Immature natural killer cell (primary cell): ENCODE measurements at regions not wholly inside any gene's neighbourhood (a gene's known extent, or its start where the extent isn't known, plus 50 kb on each side); places are given as distances from the start of the nearest gene placed in this dataset.
"Not testable (repeated sequence)": the region's sequence is repeated elsewhere in the genome, so short reads cannot be mapped to it uniquely, and the experiment has no call there.

Source experiments
- DNase-seq, 3 donors: peaks; one replicate each; pipeline ENCODE4 v3.0.0; 2022; ENCODE audit warnings: mixed read lengths in 1 of 3
- H3K27ac Mint-ChIP-seq, 6 donors: one replicate each; pipeline ENCODE4 v1.8.0; 2020; ENCODE audit warnings: mixed read lengths in 6 of 6, mild to moderate bottlenecking in 5 of 6, inconsistent platforms in 4 of 6, moderate library complexity in 3 of 6
- H3K27me3 Mint-ChIP-seq, 3 donors: one replicate each; pipeline ENCODE4 v1.8.0; 2020 to 2021; ENCODE audit warnings: low read depth in 3 of 3, mild to moderate bottlenecking in 3 of 3, mixed read lengths in 3 of 3, moderate library complexity in 3 of 3, inconsistent platforms in 1 of 3
- H3K36me3 Mint-ChIP-seq, 3 donors: one replicate each; pipeline ENCODE4 v1.8.0; 2020; ENCODE audit warnings: mixed read lengths in 3 of 3, inconsistent platforms in 2 of 3, mild to moderate bottlenecking in 2 of 3
- H3K4me1 Mint-ChIP-seq, 2 donors: one replicate each; pipeline ENCODE4 v1.8.0; 2020; ENCODE audit warnings: inconsistent platforms in 2 of 2, mild to moderate bottlenecking in 2 of 2, mixed read lengths in 2 of 2, moderate library complexity in 1 of 2
- H3K4me3 Mint-ChIP-seq, 5 donors: one replicate each; pipeline ENCODE4 v1.8.0; 2020; ENCODE audit warnings: mild to moderate bottlenecking in 5 of 5, mixed read lengths in 5 of 5, inconsistent platforms in 3 of 5, moderate library complexity in 3 of 5
- H3K9me3 Mint-ChIP-seq, 6 donors: one replicate each; pipeline ENCODE4 v1.8.0; 2020; ENCODE audit warnings: mild to moderate bottlenecking in 6 of 6, mixed read lengths in 6 of 6, inconsistent platforms in 4 of 6, moderate library complexity in 3 of 6

DNA sequence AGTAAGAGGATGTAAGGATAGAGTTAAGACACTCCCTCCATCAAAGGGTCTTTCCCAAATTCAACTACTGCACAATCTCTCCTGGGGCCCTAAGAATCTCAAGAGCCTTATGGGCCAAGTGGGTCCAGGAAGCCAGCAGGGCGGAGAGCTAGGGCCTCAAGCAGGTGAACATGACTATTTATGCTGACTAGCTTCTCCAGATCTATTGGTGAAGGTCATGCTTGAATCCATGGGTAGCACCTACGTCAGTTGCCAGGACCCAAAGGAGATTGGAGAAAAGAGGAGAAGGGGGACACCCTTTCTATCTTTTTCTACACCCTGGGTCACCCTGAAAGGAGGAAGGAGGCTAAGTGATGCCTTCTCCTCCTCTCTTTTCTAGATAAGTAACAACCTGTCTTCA is 534.2 kb upstream of the MIS18BP1 start:
- no peak for DNase-seq
- peaks cover 22 to 67% (median 38%) of the 10 kb centered on the region in 6 donors for H3K9me3 Mint-ChIP-seq
- no peak overlapping the region for H3K4me3 Mint-ChIP-seq
- H3K27me3 Mint-ChIP-seq, result no peaks in the 10 kb centered on the region
- H3K4me1 Mint-ChIP-seq, result no peaks in the 10 kb centered on the region
- no peak overlapping the region for H3K27ac Mint-ChIP-seq
- H3K36me3 Mint-ChIP-seq, result peaks cover 0 to 4% (median 0%) of the 10 kb centered on the region in 3 donors

DNA sequence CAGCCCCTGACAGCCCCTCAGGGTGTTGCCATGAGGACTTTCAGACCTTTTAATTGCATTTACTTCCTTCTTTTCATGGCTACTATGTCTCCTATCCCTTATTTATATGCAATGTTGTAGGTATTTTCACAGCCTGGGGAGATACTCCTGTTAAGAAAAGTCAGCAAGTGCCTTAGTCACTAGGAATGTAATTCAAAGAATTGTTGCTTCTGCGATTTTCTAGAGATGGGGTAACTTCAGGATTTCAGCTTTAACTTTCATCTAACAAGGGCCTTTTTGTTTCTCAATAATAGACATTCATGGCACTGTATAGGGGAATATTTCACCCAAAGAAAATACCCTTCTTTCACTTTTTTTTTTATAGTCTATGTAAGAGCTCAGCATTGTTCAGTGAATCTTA is 533.3 kb upstream of the MIS18BP1 start:
- no peaks in the 10 kb centered on the region for H3K4me1 Mint-ChIP-seq
- peaks cover 0 to 2% (median 0%) of the 10 kb centered on the region in 3 donors for H3K27me3 Mint-ChIP-seq
- DNase-seq, result no peak
- no peak overlapping the region for H3K27ac Mint-ChIP-seq
- H3K4me3 Mint-ChIP-seq, result no peak overlapping the region
- peaks cover 0 to 4% (median 0%) of the 10 kb centered on the region in 3 donors for H3K36me3 Mint-ChIP-seq
- peaks cover 22 to 72% (median 45%) of the 10 kb centered on the region in 6 donors for H3K9me3 Mint-ChIP-seq

DNA sequence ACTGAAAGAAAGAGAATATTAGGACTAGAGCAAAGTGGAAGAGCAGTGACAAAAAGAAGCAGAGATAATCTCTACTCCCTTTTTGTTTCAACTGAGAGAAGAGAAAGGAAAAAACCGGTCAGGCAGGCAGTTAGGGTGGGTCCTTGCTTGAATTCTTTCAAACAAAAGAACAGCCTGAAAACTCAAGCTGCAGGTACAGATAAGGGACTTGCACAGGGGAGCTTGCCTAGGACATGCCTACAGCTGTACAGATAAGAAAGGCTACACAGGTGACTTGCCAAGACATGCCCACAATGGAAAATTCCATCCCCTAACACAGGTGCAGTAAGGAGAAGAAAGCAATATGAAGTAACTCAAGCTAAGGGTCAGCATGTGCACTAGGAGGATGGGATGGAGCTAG is 532.2 kb upstream of the MIS18BP1 start:
- Mint-ChIP-seq H3K4me1 (no peaks in the 10 kb centered on the region), H3K27me3 (peaks cover 0 to 2% (median 0%) of the 10 kb centered on the region in 3 donors), H3K9me3 (peaks cover 29 to 82% (median 54%) of the 10 kb centered on the region in 6 donors), H3K27ac (no peak overlapping the region), H3K36me3 (peaks cover 0 to 4% (median 0%) of the 10 kb centered on the region in 3 donors), H3K4me3 (no peak overlapping the region)
- no peak for DNase-seq

DNA sequence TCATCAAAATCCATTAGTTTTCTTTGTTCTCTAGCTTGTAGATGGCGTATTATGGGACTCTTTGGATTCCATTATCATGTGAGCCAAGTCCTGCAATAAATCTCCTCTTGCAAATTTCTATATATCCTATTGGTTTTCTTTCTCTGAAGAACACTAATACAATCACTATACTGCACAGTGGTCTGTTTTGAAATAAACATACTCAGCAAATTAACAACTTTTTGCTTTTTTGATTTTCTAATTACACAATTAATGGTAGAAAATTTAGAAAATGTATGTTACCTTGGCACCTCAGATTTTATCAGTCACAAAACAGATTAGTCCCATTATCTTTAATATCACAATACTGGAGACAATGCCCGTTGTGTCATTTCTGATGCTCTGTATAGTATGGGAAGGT is 513.2 kb upstream of the MIS18BP1 start:
- H3K9me3 Mint-ChIP-seq, result peaks cover 11 to 40% (median 18%) of the 10 kb centered on the region in 6 donors
- H3K27ac Mint-ChIP-seq, result no peak overlapping the region
- no peak overlapping the region for H3K4me3 Mint-ChIP-seq
- H3K27me3 Mint-ChIP-seq, result peaks cover 0 to 2% (median 0%) of the 10 kb centered on the region in 3 donors
- no peaks in the 10 kb centered on the region for H3K4me1 Mint-ChIP-seq
- H3K36me3 Mint-ChIP-seq, result peaks cover 0 to 3% (median 0%) of the 10 kb centered on the region in 3 donors
- DNase-seq, result no peak

DNA sequence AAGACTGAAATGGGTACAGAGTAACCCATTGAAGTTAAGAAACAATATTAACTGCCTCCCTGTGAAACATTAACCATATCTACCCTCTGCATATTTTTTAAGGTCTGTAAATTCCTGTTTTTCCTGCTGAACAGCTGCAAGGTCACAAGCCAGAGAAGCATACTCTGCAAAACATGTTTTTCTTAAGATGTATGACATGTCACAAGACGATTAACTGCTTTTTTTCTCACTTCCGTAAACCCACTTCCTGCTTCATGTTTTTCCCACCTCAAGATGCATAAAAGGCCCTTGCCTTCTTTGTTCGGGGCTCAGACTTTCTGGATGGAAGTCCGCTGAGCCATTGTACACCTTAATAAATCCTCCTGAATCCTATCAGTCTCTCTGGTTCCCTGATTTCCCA is 504.7 kb upstream of the MIS18BP1 start:
- Mint-ChIP-seq H3K9me3 (peaks cover 22 to 69% (median 54%) of the 10 kb centered on the region in 6 donors), H3K4me3 (no peak overlapping the region), H3K4me1 (no peaks in the 10 kb centered on the region), H3K27ac (no peak overlapping the region), H3K36me3 (peaks cover 0 to 7% (median 7%) of the 10 kb centered on the region in 3 donors), H3K27me3 (peaks cover 0 to 1% (median 0%) of the 10 kb centered on the region in 3 donors)
- no peak for DNase-seq

DNA sequence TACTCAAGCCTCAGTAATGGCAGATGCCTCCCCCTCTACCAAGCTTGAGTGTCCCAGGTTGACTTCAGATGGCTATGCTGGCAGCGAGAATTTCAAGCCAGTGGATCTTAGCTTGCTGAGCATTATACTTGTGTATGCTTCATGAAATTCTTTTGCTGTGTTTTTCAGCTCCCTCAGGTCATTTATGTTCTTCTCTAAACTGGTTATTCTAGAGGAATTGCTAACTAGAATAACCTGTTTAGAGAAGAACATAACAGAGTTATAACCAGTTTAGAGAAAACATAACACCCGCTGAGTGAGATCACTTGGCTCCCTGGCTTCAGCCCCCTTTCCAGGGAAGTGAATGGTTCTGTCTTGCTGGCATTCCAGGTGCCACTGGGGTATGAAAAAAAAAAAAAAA is 503.4 kb upstream of the MIS18BP1 start:
- H3K4me3 Mint-ChIP-seq, DNase-seq, H3K36me3 Mint-ChIP-seq, H3K27ac Mint-ChIP-seq, H3K4me1 Mint-ChIP-seq, H3K27me3 Mint-ChIP-seq: not testable (repeated sequence)
- peaks cover 22 to 75% (median 63%) of the 10 kb centered on the region in 6 donors for H3K9me3 Mint-ChIP-seq

DNA sequence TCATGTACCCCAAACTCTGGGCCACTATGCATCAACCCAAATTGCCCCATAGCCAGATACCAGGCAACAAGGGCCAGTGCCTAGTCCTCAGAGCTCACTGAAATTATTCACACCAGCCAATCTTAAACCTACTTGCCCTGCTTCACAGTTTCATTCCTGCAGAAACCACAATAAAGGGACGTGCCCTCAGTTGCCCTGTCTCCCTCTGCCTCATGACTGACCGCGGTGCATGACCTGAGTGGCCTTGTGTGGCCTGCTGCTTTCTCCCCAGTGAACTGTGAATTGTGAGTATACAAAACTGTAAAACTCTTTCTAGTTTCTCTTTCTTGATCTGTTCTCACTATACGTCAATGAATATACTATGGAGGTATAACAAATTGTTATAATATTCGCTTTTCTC is 490.9 kb upstream of the MIS18BP1 start:
- H3K4me1 Mint-ChIP-seq, result no peaks in the 10 kb centered on the region
- no peak for DNase-seq
- H3K9me3 Mint-ChIP-seq, result peaks cover 11 to 42% (median 19%) of the 10 kb centered on the region in 6 donors
- H3K27ac Mint-ChIP-seq, result no peak overlapping the region
- H3K4me3 Mint-ChIP-seq, result no peak overlapping the region
- H3K36me3 Mint-ChIP-seq, result peaks cover 0 to 3% (median 0%) of the 10 kb centered on the region in 3 donors
- no peaks in the 10 kb centered on the region for H3K27me3 Mint-ChIP-seq

DNA sequence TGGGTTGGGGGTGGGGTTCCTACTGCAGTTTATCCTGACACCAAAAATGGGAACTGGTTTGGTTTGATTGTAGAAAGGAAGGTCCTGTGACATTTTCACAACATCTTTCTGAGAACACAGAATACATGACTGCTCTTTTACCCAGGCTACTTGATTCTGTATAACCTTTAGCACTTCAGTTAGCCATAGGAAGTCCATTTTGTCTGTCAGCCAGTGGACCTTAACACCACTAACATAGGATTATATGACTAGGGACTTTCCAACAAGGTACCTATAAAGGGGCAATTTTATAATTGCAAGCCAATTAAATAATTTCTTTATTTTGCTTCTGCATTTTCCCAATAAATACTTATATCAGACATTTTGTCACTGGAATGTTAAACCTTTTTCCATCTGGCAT is 489.2 kb upstream of the MIS18BP1 start:
- DNase-seq, result no peak
- Mint-ChIP-seq H3K4me1 (no peaks in the 10 kb centered on the region), H3K36me3 (peaks cover 0 to 3% (median 0%) of the 10 kb centered on the region in 3 donors), H3K4me3 (no peak overlapping the region), H3K9me3 (peaks cover 11 to 39% (median 21%) of the 10 kb centered on the region in 6 donors), H3K27me3 (peaks cover 0 to 3% (median 0%) of the 10 kb centered on the region in 3 donors), H3K27ac (no peak overlapping the region)

DNA sequence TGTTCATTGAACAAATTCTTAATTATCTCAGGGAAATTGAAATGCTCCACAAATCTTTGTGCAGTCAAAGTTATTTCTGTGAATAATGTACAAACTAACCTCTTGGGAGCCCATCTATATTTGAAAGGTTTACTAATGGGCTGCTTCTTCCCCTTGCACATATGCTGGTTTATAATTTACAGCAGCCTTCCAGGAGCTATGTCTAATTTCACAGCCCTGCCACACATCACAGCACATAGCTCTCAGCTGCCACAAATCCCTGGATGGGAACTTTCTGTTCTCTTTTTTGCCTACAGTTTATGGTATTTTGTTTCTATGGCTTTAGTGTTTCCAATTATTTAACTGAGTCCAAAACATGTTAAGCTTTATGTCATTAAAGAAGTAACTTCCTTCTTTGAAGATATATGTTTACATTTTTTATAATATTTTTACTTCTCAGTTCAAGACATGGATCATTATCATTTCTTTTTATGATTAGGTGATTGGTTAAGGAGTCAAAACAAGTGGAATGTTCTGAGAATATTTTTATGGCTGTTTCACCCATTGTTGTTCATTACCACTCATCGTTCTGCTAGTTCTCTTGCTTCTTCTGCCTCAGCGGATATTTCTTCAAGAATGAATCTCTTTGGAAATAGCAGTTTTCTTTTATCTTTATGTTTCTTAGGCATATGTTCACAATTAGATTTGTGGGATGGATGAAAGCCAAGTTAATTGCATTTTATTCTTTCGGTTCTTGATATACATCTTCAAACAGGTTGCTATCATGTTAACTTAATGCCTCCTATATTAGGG is 475.6 kb upstream of the MIS18BP1 start:
- Mint-ChIP-seq H3K27ac (no peak overlapping the region), H3K4me3 (no peak overlapping the region), H3K9me3 (peaks cover 4 to 57% (median 20%) of the 10 kb centered on the region in 6 donors), H3K27me3 (no peaks in the 10 kb centered on the region), H3K4me1 (no peaks in the 10 kb centered on the region), H3K36me3 (no peaks in the 10 kb centered on the region)
- no peak for DNase-seq

DNA sequence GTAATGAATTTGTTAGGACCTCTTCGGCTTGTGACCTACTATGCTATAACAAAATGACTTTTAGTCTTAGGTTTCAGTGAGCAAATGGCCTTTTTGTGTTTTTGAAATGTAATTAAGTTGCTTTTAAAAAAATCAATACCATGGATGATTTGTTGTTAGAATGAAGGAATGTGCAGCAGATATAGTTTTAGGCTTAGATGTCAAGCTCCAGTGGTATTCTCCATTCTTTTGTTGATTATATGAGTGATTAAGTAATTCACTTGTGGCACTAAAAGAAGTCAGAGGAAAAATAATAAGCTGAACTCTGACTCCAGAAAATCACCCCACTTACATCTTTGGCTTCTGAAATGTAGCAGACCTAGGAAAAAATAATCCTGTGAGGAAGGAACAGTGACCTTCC is 474.1 kb upstream of the MIS18BP1 start:
- DNase-seq, result no peak
- H3K27me3 Mint-ChIP-seq, result no peaks in the 10 kb centered on the region
- H3K36me3 Mint-ChIP-seq, result no peaks in the 10 kb centered on the region
- H3K4me1 Mint-ChIP-seq, result no peaks in the 10 kb centered on the region
- H3K27ac Mint-ChIP-seq, result no peak overlapping the region
- H3K9me3 Mint-ChIP-seq, result peaks cover 3 to 50% (median 14%) of the 10 kb centered on the region in 6 donors
- no peak overlapping the region for H3K4me3 Mint-ChIP-seq

DNA sequence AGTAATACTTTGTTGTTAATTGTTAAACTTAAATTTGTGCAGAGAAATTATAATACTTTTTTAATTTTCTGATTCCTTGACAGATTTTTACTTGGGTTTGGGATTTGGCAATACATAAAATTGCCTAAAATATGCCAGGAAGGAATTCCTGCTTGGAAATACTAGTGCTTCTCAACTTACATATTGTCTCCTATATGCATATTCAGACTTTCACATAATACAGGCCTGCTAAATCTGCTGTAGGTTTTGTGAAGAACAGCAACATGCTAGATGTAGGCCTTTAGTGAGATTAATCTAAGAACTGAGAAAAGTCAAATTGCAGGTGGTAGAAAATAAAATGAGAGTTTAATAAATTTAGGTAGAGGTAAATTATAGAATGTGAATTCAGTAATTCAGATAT is 468.5 kb upstream of the MIS18BP1 start:
- Mint-ChIP-seq H3K36me3 (no peaks in the 10 kb centered on the region), H3K27me3 (no peaks in the 10 kb centered on the region), H3K4me3 (no peak overlapping the region), H3K9me3 (peaks cover 10 to 68% (median 18%) of the 10 kb centered on the region in 6 donors), H3K4me1 (no peaks in the 10 kb centered on the region), H3K27ac (no peak overlapping the region)
- DNase-seq, result no peak

DNA sequence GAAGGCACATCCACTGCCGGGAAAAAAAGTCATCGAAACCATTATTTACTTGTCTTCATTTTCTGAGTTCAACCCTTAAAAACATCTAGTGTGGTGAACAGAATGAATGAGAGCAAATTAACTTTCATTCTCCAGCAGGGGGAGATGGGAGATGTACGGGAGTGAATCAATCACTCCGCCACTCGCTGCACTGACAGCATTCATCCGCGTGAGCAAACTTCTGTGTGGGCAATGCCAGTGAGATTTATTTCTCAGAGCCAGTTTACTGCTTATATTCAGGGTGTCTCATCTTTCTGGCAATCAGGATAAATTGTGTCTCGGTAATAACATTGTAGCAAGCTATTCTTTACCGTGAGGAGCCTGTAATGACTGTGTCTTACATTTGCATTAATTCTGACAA is 463.6 kb upstream of the MIS18BP1 start:
- Mint-ChIP-seq H3K4me1 (no peaks in the 10 kb centered on the region), H3K9me3 (peaks cover 15 to 52% (median 29%) of the 10 kb centered on the region in 6 donors), H3K27ac (no peak overlapping the region), H3K4me3 (no peak overlapping the region), H3K36me3 (peaks cover 0 to 4% (median 0%) of the 10 kb centered on the region in 3 donors), H3K27me3 (peaks cover 0 to 2% (median 0%) of the 10 kb centered on the region in 3 donors)
- no peak for DNase-seq

DNA sequence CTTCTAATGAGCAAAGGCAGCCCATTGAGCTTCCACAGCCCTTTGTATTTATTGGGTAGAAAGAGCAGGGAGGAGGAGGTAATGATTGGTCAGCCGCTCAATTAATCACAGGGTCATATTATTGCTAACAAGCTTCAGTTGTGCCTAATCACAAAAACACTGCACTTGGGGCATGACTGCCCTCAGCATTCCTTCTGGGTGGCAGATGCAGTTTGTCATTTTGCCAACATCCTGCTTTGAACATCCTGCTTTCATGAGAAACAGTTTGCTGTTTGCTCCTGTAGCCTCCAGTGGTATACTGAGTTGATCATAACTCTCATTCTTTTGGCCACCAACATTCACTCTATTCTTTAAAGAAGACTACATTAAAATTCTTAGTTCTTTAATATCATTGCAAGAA is 462.9 kb upstream of the MIS18BP1 start:
- no peak overlapping the region for H3K4me3 Mint-ChIP-seq
- H3K27ac Mint-ChIP-seq, result no peak overlapping the region
- no peak for DNase-seq
- H3K9me3 Mint-ChIP-seq, result peaks cover 15 to 51% (median 28%) of the 10 kb centered on the region in 6 donors
- peaks cover 0 to 2% (median 0%) of the 10 kb centered on the region in 3 donors for H3K27me3 Mint-ChIP-seq
- H3K4me1 Mint-ChIP-seq, result no peaks in the 10 kb centered on the region
- peaks cover 0 to 4% (median 0%) of the 10 kb centered on the region in 3 donors for H3K36me3 Mint-ChIP-seq

DNA sequence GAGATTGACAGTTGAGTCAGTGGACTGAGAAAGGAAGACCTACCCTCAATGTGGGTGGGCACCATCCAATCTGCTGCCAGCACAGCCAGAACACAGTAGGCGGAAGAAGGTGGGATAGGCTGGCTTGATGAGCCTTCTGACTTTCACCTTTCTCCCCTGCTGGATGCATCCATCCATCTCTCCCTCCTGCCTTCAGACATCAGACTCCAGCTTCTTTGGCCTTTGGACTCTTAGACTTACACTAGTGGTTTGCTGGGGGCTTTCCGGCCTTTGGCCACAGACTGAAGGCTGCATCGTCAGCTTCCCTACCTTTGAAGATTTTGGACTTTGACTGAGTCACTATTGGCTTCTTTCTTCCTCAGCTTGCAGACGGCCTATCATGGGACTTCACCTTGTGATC is 456.5 kb upstream of the MIS18BP1 start:
- no peaks in the 10 kb centered on the region for H3K36me3 Mint-ChIP-seq
- H3K9me3 Mint-ChIP-seq, result peaks cover 2 to 32% (median 18%) of the 10 kb centered on the region in 6 donors
- H3K4me1 Mint-ChIP-seq, result no peaks in the 10 kb centered on the region
- no peak overlapping the region for H3K27ac Mint-ChIP-seq
- no peaks in the 10 kb centered on the region for H3K27me3 Mint-ChIP-seq
- no peak overlapping the region for H3K4me3 Mint-ChIP-seq
- no peak for DNase-seq
